ENCODE measurements at regions not wholly inside any gene's neighbourhood (a gene's known extent, or its start where the extent isn't known, plus 50 kb on each side); places are given as distances from the start of the nearest gene placed in this dataset.
"Not testable (repeated sequence)": the region's sequence is repeated elsewhere in the genome, so short reads cannot be mapped to it uniquely, and the experiment has no call there.

DNA sequence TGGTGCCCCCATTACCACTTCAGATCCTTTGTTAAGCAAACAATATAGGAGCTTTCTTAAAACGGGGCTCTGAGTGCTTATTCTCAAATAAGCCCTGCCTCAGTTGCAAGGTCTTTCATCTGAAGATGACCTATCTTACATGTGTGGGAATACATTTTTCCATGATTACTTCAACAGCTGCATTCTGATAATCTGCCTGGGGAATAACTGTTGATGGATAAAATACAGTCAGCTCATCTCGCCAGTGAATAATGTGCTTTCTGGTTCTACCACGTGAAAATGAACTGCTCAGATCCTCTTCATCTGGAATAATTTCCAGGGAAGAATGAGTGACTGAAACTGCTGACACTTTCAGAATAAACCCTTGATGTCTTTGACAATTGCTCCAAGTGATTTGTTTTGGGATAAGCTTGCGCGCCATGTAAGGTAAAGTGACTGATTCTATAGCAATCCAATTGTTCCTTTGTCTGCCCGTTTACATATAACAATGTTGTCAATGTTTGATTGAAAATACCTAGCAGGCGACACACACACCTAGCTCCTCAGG is 161.3 kb downstream of the RTL9 start:
- no peak for DNase-seq

DNA sequence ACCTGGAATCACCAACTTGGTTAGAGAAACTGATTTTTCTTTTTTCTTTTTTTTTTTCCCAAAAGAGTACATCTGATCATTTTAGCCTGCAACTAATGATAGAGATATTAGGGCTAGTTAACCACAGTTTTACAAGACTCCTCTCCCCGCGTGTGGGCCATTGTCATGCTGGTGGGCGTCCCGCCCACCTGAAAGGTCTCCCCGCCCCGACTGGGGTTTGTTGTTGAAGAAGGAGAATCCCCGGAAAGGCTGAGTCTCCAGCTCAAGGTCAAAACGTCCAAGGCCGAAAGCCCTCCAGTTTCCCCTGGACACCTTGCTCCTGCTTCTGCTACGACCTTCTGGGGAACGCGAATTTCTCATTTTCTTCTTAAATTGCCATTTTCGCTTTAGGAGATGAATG is 162.0 kb downstream of the RTL9 start:
- DNase-seq = not testable (repeated sequence)

DNA sequence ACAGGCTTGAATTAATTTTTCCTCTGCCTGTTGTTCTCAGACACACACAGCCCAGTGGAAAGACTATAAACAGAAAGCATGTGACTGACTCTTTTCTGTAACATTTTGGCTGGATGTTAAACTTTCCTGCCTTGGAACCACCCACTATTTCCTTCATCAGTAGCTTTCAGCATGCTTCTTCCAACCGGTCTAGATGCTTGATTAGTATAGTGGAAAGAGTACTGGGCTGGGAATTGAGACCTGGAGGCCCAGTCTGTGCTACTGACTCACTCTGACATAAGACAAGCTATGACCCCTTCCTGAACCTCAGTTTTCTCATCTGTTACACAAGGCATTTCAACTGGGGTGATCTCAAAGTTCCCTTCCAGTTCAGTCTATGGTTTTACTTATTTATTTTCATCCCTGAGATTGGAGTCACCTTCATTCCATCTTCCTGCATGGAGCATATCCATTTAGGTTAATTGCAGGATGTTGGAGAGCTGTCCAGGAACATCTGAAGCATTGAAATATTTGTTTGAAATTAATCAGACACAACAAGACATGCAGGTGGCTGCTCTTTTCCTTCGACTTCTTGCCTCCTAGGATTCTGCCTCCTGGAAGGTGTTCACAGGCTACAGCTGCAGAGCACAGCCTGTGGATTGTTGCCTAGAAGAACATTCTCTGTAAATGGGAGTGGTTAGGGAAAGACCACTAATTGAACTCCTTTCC is 173.4 kb downstream of the RTL9 start:
- no peak for DNase-seq

DNA sequence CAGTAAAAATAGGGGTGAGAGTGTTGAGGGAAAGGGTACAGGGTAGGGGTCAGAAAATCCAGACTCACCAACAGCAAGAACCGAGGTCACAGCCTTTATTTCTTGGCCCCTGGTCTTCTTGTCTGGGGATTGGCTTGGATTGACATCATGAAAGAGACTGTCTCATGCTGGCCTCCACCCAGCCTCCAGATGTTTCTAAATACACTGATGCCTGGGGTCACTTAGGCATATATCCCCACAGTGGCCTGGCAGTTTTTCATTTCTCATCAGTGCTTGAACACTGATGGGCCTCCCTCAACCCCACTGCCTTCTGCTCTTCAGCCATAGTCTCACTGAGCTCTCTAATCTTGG is 173.9 kb downstream of the RTL9 start:
- no peak for DNase-seq

DNA sequence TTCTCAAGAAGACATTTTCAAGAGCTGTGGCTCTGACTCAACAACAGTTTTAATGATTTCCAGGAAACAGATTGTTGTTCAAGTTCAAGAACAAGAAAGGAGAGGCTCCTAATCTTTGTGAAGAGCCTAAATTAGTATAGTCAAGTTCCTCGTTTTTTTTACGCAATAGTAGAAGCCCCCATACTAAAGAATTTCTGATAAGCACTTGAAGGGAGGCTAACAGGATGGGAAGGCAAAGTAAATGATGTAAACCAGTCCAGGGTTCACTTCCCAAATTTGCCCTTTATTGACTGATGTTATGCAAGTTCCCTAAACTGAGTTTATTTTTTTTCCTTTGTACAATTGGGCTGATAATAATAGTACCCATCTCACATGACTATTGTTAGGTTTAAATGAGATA is 178.2 kb downstream of the RTL9 start:
- no peak for DNase-seq

DNA sequence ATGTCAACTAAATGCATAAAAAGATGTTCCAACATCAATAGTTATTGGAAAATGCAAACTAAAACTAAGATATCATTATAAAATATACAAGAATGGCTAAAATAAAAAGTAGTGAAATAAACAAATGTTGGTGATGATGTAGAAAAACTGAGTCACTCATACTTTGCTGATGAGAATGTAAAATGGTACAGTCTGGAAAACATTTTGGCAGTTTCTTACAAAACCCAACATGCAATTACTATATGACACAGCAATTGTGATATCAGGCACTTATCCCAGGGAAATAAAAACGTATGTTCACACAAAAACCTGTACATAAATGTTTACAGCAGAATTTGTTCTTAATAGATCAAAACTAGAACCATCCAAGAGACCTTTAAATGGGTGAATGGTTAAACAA is 182.6 kb downstream of the RTL9 start:
- no peak for DNase-seq

DNA sequence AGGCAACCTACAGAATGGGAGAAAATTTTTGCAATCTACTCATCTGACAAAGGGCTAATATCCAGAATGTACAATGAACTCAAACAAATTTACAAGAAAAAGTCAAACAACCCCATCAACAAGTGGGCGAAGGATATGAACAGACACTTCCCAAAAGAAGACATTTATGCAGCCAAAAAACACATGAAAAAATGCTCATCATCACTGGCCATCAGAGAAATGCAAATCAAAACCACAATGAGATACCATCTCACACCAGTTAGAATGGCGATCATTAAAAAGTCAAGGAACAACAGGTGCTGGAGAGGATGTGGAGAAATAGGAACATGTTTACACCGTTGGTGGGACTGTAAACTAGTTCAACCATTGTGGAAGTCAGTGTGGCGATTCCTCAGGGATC is 192.2 kb downstream of the RTL9 start:
- not testable (repeated sequence) for DNase-seq

DNA sequence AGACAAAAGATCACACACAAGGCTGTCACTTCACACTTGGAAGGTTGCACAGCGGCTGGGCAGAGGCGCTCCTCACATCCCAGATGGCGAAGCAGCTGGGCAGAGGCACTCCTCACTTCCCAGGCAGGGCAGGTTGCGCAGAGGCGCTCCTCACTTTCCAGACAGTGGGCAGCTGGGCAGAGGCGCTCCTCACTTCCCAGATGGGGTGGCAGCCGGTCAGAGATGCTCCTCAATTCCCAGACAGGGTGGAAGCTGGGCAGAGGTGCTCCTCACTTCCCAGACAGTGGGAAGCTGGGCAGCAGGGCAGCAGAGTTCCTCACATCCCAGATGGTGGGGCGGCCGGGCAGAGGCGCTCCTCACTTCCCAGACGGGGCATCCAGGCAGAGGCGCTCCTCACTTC is 199.2 kb downstream of the RTL9 start:
- no peak for DNase-seq

DNA sequence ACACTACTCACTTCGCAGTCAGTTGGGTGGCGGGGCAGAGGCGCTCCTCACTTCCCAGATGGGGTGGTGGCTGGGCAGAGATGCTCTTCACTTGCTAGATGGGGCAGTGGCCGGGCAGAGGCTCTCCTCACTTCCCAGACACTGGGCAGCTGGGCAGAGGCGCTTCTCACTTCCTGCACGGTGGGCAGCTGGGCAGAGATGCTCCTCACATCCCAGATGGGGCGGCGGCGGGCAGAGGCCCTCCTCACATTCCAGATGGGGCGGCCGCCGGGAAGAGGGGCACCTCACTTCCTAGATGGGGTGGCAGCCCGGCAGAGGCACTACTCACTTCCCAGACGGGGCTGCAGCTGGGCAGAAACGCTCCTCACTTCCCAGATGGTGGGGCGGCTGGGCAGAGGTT is 199.8 kb downstream of the RTL9 start:
- no peak for DNase-seq

DNA sequence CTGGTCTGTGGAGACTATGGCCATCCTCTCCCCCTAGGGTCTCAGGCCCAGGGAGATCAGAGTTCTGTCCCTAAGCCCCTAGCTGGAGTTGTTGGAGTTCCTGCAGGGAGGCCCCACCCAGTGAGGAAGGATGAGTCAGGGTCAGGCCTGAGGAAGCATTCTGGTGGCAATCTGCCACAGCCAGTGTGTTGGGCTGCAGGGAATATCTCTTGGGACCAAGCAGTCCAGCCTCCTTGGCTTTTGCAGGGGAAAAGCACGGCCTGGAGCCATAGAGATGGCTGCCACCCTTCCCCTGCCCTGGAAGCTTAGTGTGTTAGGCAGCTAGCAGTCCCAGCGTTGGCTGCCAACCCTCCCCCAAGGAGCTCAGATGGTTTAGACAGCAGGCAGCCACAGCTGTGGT is 202.4 kb downstream of the RTL9 start:
- no peak for DNase-seq

DNA sequence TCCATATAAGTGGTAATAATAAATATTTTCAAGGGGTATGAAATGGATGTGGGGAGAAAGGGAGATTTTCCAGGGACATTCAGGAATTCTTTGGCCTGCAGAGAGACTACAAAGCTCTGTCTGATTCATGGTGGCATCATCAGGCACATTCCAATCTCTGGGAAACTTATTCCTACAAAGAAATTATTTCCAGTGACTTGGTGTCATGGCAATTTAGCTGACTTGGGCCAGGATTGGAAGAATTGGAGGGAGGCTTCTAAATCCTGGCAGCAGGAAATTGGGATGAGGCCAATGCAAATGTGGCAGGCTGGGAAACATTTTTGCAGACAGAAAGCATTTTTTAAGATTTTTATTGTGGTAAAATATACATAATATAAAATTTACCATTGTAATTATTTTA is 204.6 kb downstream of the RTL9 start:
- no peak for DNase-seq

DNA sequence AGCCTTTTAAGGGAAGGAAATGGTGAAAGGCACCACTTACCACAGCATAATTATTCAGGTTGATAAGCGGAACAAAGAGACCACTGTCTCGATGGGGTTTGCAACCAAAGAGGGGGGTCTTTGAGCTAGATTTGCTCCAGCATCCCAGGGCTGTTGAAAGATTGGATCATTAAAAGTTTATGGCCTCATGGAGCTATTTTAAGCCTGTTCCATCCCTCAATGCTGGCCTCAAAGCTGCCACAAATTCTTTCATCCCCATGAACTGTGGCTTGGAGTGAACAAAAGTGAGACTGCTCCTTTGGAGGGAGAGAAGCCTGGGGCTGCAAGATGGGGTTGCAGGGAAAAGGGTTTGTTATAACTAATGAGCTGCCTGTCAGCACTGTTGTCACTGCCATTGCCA is 209.8 kb downstream of the RTL9 start:
- DNase-seq = no peak

DNA sequence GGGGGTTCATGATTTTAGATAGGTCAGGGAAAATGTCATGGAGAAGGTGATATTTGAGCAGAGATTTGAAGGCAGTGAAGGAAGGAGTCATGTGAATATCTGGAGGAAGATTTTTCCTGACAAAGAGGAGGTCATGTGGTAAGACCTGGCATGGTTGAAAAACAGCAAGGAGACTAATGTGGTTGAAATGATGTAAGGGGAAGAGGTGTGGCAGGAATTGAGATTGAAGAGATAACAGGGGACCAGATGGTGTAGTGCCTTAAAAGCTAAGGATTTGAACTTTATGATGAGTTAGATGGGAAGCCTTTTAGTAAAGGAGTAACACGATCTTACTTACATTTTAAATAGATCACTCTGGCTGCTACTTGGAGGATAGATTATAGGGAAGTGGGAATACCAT is 210.9 kb downstream of the RTL9 start:
- no peak for DNase-seq

DNA sequence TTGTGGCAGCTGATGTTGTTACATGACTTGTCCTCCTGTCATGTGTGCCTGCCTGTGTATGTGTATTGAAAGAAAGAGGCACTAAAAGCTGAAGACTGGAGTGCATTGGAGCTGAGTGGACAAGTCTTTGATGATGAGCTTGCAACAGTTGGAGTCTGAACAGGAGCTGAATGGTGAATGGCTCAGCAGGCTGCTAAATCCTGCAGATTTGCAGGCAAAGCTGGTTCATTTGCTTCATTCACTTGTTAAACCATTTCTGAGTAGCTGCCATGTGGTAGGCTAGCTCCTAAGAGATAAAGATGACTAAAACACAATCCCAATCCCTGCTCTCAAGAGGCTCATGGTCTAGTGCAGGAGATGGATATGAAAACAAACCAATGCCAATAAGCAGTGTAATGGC is 217.3 kb downstream of the CHRDL1 start:
- no peak for DNase-seq

DNA sequence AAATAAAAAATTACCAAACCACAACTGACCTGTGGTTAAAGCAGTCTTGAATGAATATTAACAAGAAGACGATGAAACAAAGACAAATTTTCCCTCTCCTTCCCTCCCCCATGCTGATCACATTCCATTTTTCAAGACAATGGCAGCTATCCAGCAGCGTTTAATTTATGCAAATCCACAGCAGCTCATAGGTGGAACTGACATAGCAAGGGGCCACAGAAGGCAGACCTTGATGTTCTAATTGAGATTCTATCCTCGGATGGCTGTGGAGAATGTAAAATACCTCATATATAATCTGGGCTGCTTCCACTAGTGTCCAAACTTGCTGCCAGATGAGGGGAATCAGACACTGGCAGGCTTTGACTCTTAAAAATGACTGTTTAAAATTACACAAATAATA is 211.5 kb downstream of the CHRDL1 start:
- no peak for DNase-seq

DNA sequence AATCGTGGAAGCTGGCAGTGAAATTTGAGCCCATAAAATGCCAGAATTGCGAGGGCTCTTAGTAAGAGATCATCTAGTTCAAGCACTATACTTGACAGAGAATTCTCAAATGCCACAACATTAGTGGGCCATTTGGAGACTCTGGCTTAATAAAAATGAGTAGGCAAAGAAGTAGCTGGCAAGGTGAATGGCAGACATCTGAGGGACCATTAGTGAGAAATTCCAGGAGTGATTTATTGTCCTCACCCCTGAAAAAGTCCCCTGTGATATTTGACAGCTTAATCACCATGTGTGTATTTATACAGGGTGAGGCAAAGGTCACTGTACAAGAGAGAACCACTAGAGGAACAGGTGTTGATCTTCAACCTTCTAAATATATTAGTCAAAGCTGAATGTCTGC is 207.5 kb downstream of the CHRDL1 start:
- DNase-seq = no peak

DNA sequence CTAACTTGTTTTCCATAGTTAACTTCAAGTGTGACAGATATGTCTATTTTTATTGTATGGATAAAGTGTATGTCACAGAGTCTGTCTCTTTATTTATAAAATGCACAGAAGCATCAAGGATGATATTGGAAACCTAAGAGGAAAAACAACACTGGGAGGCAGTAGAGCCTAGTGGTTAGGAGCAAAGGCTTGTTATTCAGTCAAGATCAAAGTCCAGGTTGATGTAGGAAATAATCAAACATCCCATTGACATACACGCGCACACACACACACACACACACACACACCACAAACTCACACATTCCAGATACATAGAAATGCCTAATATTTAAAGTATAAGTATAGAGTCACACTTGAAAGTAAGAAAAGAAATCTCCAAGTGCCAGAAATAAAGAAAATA is 206.8 kb downstream of the CHRDL1 start:
- DNase-seq = no peak

DNA sequence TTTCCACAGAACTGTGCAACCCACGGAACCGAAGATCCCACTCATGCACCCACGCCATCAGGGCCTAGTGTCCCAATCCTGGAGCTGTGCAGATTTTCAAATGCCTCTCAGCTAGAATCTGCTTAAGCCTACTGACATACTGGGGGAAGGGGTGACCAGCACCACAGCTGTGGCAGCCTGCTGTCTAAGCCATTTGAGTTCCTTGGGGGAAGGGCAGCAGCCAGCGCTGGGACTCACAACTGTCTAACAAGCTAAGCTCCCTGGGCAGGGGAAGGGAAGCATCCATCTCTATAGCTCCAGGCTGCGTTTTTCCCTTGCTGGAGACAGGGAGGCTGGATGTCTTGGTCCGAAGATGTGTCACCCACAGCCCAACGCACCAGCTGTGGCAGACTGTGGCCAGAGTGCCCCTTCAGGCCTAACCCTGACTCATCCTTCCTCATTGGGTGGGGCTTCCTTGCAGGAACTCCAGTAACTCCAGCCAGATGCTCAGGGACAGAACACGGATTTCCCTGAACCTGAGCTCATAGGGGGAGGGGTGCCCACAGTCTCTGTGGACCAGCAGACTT is 194.8 kb downstream of the CHRDL1 start:
- no peak for DNase-seq

DNA sequence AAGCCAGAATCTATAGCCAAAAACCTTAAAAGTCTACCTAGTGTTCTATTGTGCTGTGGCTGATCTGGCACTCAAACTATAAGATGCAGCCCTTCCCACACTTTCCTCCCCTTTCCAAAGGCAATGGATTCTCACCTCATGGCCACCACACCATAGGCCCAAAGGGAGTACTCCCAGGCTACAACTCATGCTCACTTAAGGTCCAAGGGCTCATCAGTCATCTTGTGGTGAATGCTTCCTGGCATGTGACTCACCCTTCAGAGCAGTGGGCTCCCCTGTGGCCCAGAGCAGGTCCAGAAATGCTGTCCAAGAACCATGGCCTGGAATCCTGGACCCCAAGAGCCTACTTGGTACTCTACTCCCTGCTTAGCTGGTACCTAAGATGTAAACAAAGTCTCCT is 181.0 kb downstream of the CHRDL1 start:
- no peak for DNase-seq
